Cardiac muscle cell (in vitro differentiated cells and primary cell): ENCODE measurements at regions not wholly inside any gene's neighbourhood (a gene's known extent, or its start where the extent isn't known, plus 50 kb on each side); places are given as distances from the start of the nearest gene placed in this dataset.

ENCODE experiments used
- DNase-seq, 2 donors: peaks; one replicate each; pipeline versions ENCODE4 v3.0.0 to v3.0.0-alpha.2; 2010 to 2017; ENCODE audit warnings: low read depth in 1 of 2, low spot score in 1 of 2
- H3K27ac ChIP-seq: fragments of 200-600 bp; sonication (generic); 2 replicates; pipeline ENCODE4 v1.5.1; 2016
- H3K27me3 ChIP-seq: fragments of 200-600 bp; sonication (generic); 2 replicates; pipeline ENCODE4 v1.6.0; 2016; ENCODE audit warnings: control low read depth
- H3K36me3 ChIP-seq: fragments of 200-600 bp; sonication (generic); 2 replicates; pipeline ENCODE4 v1.5.1; 2016; ENCODE audit warnings: control low read depth
- H3K4me1 ChIP-seq: fragments of 200-600 bp; sonication (generic); 2 replicates; pipeline ENCODE4 v1.8.1; 2017; ENCODE audit warnings: low read depth, mild to moderate bottlenecking, mixed run types
- H3K4me3 ChIP-seq: fragments of 200-600 bp; sonication (generic); 2 replicates; pipeline ENCODE4 v1.5.1; 2016; ENCODE audit warnings: mild to moderate bottlenecking
- H3K9me3 ChIP-seq: fragments of 200-600 bp; sonication (generic); 2 replicates; pipeline ENCODE4 v1.5.1; 2017; ENCODE audit warnings: low read depth, mild to moderate bottlenecking, control low read depth
- TF ChIP-seq, protein P1 (sequence below): IDR thresholded peaks from 2 replicates; pipeline ENCODE4 v1.5.1; 2012; ENCODE audit warnings: low read depth, mild to moderate bottlenecking, low read length

- Histone ChIP-seq H3K4me3 (no peak overlapping the region), H3K4me1 (peaks cover 12% of the 10 kb centered on the region), H3K27me3 (no peaks in the 10 kb centered on the region), H3K36me3 (no peaks in the 10 kb centered on the region), H3K9me3 (no peaks in the 10 kb centered on the region), H3K27ac (no peak overlapping the region)
- DNase-seq: peak in 1 of 2 donors; percentile 34
- TF ChIP-seq, protein P1, sequence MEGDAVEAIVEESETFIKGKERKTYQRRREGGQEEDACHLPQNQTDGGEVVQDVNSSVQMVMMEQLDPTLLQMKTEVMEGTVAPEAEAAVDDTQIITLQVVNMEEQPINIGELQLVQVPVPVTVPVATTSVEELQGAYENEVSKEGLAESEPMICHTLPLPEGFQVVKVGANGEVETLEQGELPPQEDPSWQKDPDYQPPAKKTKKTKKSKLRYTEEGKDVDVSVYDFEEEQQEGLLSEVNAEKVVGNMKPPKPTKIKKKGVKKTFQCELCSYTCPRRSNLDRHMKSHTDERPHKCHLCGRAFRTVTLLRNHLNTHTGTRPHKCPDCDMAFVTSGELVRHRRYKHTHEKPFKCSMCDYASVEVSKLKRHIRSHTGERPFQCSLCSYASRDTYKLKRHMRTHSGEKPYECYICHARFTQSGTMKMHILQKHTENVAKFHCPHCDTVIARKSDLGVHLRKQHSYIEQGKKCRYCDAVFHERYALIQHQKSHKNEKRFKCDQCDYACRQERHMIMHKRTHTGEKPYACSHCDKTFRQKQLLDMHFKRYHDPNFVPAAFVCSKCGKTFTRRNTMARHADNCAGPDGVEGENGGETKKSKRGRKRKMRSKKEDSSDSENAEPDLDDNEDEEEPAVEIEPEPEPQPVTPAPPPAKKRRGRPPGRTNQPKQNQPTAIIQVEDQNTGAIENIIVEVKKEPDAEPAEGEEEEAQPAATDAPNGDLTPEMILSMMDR: no peak
Observed at GRCh38 chr15:35142578-35142977, 57.5 kb upstream of the NANOGP8 start.

GRCh38 chr15:35141743-35142471 lies 56.8 kb upstream of the NANOGP8 start:
- peak; percentile 13 to 95 for DNase-seq
- Histone ChIP-seq H3K9me3 (no peaks in the 10 kb centered on the region), H3K4me1 (peaks cover 12% of the 10 kb centered on the region), H3K4me3 (no peak overlapping the region), H3K36me3 (no peaks in the 10 kb centered on the region), H3K27me3 (no peaks in the 10 kb centered on the region), H3K27ac (no peak overlapping the region)
- TF ChIP-seq, protein P1: no peak

DNA sequence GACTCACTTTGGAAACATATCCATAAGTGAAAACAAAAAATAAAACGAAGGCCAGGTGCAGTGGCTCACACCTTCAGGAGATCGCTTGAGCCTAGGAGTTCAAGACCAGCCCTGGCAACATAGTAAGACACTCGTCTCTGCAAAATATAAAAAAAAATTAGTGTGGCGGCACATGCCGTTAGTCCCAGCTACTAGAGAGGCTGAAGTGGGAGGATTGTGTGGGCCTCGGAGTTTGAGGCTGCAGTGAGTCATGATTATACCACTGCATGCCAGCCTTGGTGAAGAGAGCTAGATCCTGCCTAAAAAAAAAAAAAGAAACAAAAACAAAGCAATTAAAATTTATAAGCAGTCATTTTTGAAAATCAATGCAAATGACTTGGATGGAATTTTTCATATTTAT lies 54.7 kb upstream of the NANOGP8 start:
- no peaks in the 10 kb centered on the region for H3K36me3 ChIP-seq
- H3K4me3 ChIP-seq: no peak overlapping the region
- no peak overlapping the region for H3K27ac ChIP-seq
- H3K4me1 ChIP-seq: peaks cover 12% of the 10 kb centered on the region
- H3K9me3 ChIP-seq: no peaks in the 10 kb centered on the region
- TF ChIP-seq, protein P1: no peak
- DNase-seq: no peak
- no peaks in the 10 kb centered on the region for H3K27me3 ChIP-seq

DNA sequence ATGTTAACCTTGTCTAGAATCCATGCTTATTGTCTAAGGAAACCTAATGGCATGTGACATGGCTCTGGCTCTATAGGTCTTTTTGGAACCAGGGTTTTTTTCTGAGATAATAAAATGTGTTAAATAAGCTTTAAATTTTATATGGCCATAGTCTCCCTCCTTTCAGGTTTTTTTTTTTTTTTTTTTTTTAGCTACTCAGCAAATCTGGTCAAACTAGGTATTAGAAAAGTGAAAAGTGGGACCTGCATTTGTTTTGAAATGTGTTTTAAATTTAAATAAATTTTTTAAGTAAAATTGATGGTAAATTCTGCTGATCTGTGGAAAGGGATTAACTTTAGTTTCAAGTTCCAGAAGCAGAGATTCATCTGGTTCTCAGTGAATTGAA lies 52.1 kb upstream of the NANOGP8 start:
- H3K4me3 ChIP-seq: no peak overlapping the region
- no peaks in the 10 kb centered on the region for H3K36me3 ChIP-seq
- no peak overlapping the region for H3K27ac ChIP-seq
- no peaks in the 10 kb centered on the region for H3K9me3 ChIP-seq
- H3K27me3 ChIP-seq: no peaks in the 10 kb centered on the region
- TF ChIP-seq, protein P1: no peak
- no peak for DNase-seq
- peaks cover 11% of the 10 kb centered on the region for H3K4me1 ChIP-seq

- Histone ChIP-seq H3K27me3 (no peaks in the 10 kb centered on the region), H3K9me3 (no peaks in the 10 kb centered on the region), H3K27ac (no peak overlapping the region), H3K4me3 (no peak overlapping the region), H3K36me3 (no peaks in the 10 kb centered on the region), H3K4me1 (peaks cover 5% of the 10 kb centered on the region)
- TF ChIP-seq, protein P1: no peak
- no peak for DNase-seq
Observed at GRCh38 chr15:35136321-35137189, 51.5 kb upstream of the NANOGP8 start.
